NCI-H2227 (cell line): ENCODE measurements at regions not wholly inside any gene's neighbourhood (a gene's known extent, or its start where the extent isn't known, plus 50 kb on each side); places are given as distances from the start of the nearest gene placed in this dataset.

Experiments
- DNase-seq: peaks from one replicate; lab custom pipeline; 2025; ENCODE audit not compliant: unreplicated experiment; lab: John Stamatoyannopoulos, UW

DNA sequence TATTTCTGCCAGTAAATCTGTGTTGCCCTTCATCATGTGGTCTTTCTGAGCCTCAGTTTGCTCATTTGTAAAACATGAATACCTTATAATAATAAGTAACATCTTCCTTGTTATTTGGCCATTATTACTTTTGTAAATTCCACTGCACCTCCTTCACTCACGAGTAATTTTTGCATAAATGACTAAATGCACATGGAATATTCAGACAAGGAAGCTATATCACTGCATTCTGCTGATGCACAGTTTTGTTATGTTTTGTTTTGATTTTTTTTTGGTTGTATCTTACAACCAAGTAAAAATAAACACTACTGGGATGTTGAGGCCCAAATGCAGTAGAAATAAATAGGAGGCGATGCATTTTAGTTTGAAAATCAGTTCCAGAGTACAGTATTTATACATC is 185.3 kb upstream of the POU3F3 start:
- DNase-seq: no peak

DNA sequence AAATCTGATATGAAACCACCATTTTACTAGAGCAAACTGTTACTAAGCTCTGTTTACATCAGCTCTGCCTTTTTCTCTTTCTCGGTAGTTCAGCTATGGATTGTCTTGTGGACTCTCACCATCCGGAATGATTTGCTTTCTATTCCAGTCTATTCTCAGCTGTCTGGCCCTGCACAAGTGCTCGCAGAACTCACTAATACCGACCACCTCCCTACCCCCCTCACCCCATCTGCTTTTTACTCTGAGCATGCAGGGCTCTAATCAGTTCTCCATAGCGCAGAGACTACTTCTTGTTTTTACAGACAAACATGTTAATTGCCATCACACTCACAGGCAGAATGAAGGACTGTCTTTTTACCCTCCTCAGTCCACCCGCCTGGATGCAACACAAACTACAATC is 180.7 kb upstream of the POU3F3 start:
- no peak for DNase-seq

DNA sequence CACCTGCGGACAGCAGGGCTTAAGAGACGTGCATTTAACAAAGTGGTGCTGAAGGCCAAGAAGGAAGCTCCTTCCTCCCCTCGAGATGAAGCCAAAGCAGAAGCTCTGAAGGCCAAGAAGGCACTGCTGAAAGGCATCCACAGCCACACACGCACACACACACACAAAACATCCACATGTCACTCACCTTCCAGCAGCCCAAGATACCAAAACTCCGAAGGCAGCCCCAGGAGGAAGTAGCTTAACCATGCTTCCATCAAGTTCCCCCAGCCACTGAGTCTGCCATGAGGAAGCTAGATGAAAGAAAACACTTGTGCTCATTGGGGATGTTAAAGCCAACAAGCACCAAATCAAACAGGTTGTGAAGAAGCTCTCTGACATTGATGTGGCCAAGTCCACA is 175.7 kb upstream of the POU3F3 start:
- no peak for DNase-seq

DNA sequence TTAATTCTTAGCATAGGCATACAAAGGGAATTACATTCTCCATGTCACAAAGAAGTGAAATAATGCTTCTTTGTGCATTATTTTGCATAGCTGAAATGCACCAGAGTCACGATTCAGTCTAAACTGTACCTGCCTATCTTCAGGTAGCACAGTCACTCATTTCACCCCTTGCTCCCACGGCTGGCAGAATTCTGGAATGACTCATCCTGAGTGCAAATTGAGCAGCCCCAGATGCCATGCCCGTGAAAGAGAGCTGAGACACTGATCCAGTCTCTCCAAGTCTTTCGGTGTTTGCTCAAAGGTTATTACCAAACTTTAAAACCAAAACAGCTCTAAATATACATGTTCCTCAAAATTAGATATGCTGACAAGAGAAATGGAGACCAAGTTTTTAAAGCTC is 168.3 kb upstream of the POU3F3 start:
- no peak for DNase-seq

DNA sequence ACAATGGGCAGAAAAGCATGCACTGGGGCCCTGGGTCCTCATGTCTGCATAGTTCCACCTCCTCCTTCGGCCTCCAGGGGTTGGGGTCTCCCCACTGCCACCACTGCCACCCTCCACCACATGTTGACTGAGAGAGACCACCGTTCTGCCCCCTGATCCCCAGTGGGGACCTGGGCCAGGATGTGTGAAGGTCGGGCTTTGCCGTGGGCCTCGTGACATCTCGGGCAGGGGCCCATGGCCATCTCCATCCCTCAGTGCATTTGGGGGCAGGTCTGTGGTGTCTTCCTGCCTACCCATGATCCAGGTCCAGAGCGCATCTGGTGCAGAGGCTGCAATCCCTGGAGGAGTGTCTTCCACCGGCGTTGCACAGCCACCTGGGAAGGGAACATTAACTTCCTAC is 166.8 kb upstream of the POU3F3 start:
- no peak for DNase-seq

DNA sequence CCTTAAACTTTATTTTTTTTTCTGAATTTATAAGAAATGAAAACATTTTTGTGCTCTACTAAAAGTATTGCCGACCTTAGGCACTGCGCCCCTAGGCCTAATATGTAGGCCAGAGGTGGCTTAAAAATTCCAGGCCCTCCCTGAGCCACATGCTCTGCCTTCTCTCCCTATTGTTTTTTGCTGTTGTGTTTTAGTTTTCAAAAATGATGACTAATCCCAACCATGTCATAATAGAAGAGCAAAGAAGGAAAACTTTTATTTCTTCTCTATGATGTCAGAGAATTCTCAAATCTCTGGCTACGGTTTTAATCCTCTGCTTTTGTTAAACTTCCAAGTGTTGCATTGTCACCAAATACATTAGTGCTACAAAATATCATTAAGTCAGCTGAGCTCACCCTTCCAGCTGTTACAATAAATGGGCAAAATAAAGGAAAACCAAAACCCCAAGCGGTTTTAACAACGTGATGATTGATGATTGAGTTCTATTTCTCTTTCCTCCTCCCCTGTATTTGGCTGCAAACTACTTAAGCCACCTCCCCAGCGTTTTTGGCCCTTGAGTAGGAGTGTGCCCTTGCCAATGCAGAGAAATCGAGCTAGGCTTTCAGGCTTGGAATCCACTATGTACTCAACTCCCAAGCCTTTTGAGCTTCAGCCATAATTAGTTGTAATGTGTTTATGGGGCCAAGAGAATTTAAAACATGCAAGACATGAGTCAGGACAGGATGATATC is 163.5 kb upstream of the POU3F3 start:
- no peak for DNase-seq

DNA sequence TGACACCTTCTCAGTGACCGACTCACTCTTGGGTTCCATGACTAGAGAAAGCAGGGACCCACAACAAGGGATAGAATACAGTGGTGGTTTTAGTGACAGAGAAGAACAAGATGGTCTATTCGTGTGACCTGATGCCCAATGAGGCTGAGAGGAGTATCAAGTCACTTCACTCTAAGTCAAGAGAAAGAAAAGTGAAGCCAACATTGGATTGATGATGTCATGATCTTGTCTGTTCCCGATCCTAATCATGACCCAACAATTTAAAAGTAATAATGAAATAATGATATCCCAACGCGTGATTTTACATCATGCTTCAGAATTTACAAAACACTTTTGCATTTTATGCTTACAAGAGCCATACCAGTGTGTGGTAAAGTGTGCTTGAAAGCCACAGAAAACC is 155.6 kb upstream of the POU3F3 start:
- no peak for DNase-seq

DNA sequence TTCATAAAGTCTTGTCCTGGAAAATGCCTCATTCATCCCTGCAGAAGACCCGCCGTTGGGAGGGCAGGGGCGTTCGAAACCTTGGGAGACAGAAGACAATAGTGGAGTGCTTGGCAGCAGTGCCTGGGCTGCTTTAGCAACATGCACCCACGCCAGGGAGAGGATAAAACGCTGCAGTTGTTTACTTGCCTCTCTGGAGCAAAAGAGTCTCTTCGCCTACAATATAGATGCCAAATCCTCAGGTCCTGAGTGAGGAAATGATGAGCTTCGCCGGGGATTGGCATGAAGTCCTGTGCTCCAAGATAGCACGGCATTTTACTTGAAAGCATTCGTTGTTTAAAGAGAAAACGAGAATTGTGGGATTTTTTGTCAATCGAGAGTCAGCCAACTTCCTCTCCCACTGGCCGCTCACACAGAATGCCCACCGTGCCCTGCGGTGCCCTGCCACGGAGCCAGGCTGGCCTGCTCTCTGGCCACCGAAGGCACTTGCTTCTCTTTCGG is 152.5 kb upstream of the POU3F3 start:
- DNase-seq: no peak

DNA sequence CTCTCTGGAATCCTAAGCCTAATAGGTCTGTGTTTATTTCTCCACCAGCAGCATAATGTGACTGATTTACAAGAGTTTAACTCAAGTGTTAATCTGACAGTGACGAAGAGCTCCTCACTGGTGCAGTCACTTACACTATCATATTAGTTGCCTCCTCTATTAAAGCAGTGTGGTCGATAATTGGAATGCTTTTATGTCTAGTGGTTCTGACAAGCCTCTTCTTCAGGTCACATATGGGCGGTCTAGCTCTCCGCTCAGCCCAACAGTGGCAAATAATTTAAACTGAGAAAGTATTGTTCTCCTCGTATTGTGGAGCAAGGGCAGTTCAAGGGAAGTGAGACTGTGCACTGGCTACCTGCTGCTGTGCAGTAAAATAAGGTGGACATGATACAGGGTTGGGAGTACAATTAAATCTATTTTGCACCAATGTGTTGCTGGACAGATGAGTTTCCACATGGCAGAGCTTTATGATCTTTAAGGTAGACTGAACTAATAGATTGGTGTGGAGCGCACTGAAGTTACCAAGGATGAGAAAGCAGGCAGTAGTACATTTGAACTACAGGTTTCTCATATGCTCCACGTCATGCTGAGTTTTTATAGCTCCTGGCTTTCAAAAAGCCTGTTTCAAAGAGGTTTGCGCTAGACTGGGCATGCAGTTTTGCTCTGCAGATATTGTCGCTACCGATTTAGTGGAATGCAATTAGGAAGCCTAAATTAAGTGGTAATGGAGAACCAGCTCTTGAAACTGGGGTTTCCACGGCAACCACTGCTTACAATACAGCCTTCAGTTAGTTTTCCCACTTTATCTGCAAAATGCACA is 151.7 kb upstream of the POU3F3 start:
- no peak for DNase-seq

DNA sequence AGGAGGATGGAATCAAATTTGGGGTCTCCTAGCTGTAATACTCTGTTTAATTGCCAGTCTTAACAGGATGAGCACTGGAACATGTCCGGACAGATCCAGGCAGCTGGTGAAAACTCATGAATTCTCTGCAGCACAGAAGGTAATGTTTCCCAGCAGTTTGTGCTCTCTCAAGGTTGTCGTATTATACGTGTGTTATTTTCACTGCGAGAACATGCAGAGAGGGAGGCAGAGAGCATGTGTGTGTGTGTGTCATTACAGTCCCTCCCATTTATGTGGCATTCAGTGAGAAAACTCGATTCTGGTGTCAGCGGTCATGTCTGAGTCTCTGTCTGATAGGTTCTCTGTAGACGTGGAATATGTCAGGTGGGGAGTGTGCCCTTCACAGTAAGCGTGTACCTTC is 150.2 kb upstream of the POU3F3 start:
- no peak for DNase-seq

DNA sequence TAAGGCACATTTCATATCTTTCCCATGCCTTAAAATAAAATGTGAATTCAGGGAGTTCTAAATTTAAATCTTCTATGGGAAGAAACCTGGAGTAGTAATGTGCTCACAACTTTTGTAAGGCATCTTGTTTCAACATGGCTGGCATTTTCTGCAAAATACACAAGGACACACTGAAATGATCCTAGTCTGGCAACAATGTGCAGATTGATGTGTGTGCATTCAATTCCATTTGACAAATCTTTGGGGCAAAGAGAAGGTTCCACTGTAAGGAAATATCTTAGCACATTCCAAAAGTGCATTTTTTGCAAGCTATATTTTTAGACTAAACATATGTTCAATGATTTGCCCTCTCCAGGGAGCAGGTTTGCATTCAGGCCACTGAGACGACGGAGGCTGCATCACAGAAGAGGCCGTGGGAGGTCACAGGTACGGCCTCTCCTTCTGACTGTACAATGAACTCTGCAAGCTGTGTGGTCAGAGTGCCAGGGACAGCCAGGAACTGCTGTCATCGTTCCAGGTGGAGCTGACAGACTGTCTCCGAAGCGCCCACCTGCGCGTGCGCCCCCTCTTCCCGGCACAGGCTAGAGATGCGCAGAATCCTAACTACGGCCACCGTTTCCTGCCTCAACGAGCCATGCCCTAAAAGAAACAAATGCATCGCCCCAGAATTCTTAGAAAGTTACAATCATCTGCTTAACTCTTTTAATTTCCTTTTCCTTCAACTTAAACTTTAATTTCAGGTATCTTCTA is 149.2 kb upstream of the POU3F3 start:
- DNase-seq: no peak

DNA sequence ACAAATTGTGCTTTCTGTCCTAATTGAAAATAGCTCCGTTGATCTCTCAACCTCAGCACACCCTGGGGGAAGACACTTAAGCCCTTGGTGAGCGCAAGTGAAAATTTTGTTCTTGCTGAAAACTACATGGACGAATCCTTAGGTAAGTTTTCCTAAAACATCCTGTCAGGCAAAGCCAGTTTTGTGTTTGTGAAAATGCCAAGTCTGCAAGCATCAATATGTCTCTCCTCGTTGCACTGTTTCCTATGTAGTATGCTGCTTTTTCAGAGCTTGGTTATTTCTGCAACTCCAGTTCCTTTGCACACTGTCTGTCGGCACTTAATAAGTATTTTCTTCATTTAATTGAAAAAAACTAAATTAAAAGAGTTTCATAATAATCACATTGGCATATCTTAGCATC is 146.9 kb upstream of the POU3F3 start:
- no peak for DNase-seq

DNA sequence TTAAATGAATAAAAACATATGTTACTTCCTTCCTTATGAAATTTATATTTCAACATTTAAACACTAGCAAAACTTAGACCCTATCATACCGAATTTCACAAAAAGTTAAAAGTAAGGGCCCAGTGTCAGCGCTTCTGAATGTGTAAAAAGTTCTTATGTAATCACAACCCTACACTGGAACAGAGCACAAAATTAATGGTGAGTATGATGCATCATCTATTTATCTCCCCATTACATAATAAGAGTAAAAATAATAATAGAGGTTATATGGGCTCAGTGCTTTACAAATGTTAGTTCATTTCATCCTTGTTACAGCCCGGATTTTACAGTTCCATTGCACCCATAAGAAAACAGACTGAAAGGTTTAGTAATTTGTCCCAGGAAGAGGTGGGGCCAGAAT is 144.9 kb upstream of the POU3F3 start:
- no peak for DNase-seq

DNA sequence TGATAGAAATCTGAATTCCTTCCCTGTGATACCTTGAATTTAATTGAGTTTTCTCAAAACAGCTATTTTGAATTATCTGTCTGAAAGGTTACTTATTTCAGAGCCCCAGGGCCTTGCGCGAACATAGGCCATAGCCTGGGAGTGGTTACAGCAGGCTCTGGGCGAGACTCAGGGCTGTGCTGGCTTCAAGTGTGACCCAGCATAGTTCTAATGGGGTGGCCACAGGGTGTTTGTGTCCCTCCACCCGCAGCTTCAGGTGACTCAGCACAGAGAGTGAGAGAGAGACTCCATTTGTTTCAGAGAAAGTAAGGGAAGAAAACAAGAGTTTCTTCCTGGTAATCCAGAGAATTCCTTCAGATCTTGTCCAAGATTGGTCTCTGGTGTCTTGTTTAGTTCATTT is 137.9 kb upstream of the POU3F3 start:
- DNase-seq: no peak

DNA sequence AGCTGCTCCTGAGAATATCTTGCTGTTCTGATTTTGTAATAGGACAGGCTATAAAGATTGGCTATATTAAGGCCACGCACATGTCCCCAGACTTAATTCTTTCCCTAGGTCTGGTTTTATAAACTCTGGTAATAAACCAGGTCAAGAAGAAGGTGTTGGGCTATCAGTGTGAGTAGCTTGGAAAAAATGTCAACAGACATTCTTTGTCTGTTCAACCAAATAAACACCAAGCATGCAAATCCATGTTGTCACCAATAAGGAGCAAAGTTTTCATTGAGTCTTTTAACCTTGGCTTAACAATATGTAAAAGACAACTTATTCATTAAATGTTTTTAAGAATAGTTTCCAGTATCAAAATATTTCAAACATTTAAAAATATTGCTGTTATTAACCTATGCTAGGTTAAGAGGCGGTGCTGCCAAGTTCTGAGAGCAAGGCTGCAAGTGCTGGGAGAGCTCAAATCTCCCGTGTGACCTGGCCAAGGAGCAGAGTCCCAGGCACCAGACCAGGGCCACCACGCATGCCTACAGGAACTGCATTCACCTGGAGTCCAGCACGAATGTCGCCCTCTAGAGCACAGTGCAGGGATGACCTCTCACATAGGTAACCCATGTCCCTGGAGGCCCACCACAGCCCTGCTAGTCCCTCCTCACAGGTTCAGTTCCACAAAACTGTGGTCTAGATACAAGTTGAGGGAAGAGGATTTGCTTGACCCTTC is 120.5 kb upstream of the POU3F3 start:
- no peak for DNase-seq

DNA sequence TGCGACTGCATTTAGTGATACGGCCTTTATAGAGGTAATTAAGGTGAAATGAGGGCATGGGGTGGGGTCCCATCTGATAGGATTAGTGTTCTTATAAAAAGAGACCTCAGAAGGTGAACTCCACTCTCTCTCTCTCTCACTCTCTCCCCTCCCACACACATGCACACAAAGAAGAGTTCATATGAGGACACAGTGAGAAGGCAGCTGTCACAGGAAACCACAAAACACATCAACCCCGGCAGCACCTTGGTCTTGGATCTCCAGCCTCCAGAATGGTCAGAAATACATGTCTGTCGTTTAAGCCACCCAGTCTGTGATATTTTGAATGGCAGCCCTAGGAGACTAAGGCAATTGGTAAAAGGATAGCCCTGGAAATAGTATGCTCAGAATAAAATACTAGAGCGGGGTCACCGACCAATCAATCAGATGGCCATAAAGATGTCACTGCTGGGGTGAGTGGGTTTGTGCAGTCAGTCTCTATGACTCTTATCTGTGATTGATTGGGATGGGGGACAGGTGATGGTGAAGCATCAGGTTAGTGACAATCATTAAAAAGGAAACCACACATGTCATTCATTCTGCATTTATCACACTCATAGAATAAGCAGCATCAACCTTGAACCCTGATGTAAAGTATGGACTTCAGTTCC is 118.9 kb upstream of the POU3F3 start:
- no peak for DNase-seq

DNA sequence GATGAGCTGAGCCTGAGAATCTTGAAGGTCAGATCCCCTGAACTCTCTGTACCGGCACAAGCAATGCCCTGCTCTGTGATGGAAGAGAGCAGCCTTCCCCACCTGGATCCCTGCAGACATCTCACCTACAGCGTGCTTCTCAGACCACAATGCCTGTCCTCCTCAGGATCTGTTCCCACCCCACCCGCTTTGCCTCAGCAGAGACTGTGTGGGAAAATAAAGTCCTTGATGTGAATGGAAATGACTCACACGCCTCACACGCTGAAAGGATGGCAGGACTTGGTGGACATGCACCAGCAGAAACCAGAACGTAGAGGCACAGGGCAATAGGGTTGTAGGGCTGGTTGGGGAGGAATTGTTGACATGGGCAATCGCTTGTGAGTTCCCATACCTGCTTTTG is 117.9 kb upstream of the POU3F3 start:
- no peak for DNase-seq

DNA sequence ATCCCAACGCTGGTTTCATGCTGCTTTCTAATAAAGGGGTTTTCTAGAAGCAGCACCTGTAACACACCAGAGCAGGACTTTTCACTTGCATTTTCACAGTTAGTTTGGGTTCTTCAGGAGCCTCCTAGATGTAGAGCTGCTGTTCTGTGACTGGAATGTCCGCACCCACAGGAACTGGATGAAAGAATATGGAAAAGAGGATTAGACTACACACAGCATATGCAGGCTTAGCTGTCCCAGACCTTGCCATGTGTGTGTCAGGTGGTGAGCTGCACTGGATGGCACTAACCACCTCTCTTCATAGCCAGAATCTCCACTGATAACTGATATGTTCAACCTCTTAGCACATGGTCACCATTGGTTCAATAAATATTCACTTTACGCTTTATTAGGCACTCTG is 112.1 kb upstream of the POU3F3 start:
- DNase-seq: no peak

DNA sequence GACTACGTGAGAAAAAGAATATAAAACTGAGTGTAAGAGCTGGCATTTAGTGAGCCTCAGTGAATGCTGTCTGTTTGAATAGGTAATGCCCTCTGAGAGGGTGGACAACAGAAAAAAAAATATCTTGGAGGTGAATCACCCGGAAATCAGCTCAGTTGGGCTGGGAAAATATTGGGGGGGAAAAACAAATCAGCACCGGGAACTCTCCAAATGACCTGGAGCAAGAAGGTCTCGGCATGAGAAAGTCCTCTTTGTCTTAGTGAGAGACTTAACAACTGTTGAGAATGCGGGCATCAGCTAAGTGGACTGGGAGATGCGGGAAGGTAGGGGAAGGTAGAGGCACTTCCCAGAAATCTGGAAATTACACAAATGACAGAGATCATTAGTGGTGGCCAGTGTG is 109.4 kb upstream of the POU3F3 start:
- no peak for DNase-seq

DNA sequence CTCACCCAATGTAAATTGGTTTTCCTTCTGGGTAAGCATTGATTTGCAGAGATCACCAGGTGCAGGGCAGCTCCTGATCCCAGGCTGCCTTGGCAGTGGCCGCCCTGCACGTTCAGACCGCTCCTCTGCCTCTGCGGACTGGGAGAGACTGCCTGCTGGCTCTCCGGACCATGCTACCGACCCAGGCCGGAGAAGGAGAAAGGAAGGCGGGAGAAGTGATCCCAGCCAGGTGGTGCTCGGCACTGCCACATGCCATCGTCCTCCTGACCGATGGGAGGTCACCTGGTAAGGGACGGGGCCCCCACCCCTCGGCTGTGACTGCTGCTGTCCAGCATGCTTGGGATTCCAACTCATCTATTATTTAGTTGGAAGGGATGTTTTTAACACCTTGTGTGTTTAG is 108.1 kb upstream of the POU3F3 start:
- DNase-seq: no peak

DNA sequence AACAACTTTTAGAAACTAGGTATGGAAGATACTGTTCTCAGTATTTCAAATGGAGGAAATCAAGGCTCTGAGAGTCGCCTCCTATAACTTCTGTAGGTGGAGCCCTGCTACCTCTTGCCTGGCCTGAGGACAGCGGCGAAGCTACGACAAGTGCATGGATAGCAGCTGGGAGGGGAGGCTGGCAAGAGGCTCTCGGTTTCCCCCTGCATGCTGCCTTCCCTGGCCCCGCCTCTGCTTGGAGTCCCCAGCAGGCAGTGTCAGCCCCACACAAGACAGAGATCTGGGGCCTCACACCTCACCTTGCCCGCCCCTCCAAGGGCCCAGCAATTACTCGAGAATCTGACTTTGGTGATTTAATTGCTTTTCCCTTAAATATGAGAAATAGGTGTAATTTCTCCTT is 107.6 kb upstream of the POU3F3 start:
- DNase-seq: no peak
